NCI-H2107 treated with DMSO at 0.1 percent for 48 hours (cell line): ENCODE measurements at regions not wholly inside any gene's neighbourhood (a gene's known extent, or its start where the extent isn't known, plus 50 kb on each side); places are given as distances from the start of the nearest gene placed in this dataset.
A peak's percentile ranks its signal among the peaks of the same experiment; 100 is the strongest.
"Not testable (repeated sequence)": the region's sequence is repeated elsewhere in the genome, so short reads cannot be mapped to it uniquely, and the experiment has no call there.

ENCODE experiments used
- DNase-seq: peaks from one replicate; lab custom pipeline; 2025; ENCODE audit not compliant: unreplicated experiment; lab: John Stamatoyannopoulos, UW

- DNase-seq, result not testable (repeated sequence)
Measured at GRCh38 chr7:97928844-97929243, 56.6 kb upstream of the ASNS start.

GRCh38 chr7:97927790-97928748, 55.9 kb upstream of the ASNS start:
- DNase-seq, result peak; percentile 8
